Thoracic aorta (tissue), 2 donors: ENCODE measurements at regions not wholly inside any gene's neighbourhood (a gene's known extent, or its start where the extent isn't known, plus 50 kb on each side); places are given as distances from the start of the nearest gene placed in this dataset.

Experiments
- ATAC-seq: fragments of 150-250 bp; one replicate; pipeline ENCODE4 v1.8.0; 2017; ENCODE audit warnings: low read depth; ENCODE audit not compliant: insufficient number of reproducible peaks, low FRiP score
- DNase-seq: peaks from one replicate; pipeline ENCODE4 v3.0.0-alpha.2; 2020; ENCODE audit warnings: low spot score
- H3K27ac ChIP-seq, 2 donors: fragments of 200-600 bp; sonication (generic); 1 replicate in 1 of 2; 2 replicates in 1 of 2; pipeline ENCODE4 v1.5.1; 2016; ENCODE audit warnings: mild to moderate bottlenecking in 2 of 2, moderate library complexity in 2 of 2
- H3K27me3 ChIP-seq: fragments of 200-600 bp; sonication (generic); replicated peaks from 2 replicates; pipeline ENCODE4 v1.6.0; 2016; ENCODE audit warnings: mild to moderate bottlenecking; ENCODE audit not compliant: insufficient read depth
- H3K36me3 ChIP-seq: fragments of 200-600 bp; sonication (generic); one replicate; pipeline ENCODE4 v1.5.1; 2016
- H3K4me1 ChIP-seq, 2 donors: fragments of 200-600 bp; sonication (generic); 1 replicate in 1 of 2; 2 replicates in 1 of 2; pipeline versions ENCODE4 v1.5.1 to v1.6.0; 2016; ENCODE audit warnings: low read depth in 2 of 2, mild to moderate bottlenecking in 1 of 2; ENCODE audit not compliant: control insufficient read depth in 1 of 2
- H3K4me3 ChIP-seq: fragments of 200-600 bp; sonication (generic); 2 replicates; pipeline ENCODE4 v1.5.1; 2016; ENCODE audit warnings: mild to moderate bottlenecking
- H3K9me3 ChIP-seq: fragments of 200-600 bp; sonication (generic); 2 replicates; pipeline ENCODE4 v1.5.1; 2016
- TF ChIP-seq, protein P1 (sequence below): fragments of 200-600 bp; sonication (generic); IDR thresholded peaks from one replicate; pipeline ENCODE4 v1.5.1; 2019; ENCODE audit warnings: antibody characterized with exemption

DNA sequence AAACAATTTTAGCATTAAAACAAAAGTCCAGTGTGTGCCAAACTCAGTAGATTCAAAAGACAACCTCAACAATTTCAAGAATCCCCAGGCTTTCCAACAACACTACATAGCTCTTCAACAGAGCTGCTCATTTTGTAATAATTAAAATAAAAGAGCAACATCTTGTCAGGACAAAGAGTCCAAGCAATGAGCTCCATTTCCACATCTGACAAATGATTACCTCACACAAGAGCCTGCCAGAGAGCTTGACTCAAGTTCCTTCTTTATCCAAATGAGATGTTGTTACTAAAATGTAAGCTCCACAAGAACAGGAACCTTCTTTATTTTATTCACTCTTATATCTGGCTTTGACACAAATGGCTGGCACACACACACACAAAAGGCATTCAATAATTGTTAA, 449.8 kb downstream of the HACE1 start:
- Histone ChIP-seq H3K27ac (no peak overlapping the region), H3K4me3 (no peak overlapping the region), H3K36me3 (no peaks in the 10 kb centered on the region), H3K4me1 (no peaks in the 10 kb centered on the region), H3K9me3 (no peaks in the 10 kb centered on the region), H3K27me3 (no peaks in the 10 kb centered on the region)
- TF ChIP-seq, protein P1, sequence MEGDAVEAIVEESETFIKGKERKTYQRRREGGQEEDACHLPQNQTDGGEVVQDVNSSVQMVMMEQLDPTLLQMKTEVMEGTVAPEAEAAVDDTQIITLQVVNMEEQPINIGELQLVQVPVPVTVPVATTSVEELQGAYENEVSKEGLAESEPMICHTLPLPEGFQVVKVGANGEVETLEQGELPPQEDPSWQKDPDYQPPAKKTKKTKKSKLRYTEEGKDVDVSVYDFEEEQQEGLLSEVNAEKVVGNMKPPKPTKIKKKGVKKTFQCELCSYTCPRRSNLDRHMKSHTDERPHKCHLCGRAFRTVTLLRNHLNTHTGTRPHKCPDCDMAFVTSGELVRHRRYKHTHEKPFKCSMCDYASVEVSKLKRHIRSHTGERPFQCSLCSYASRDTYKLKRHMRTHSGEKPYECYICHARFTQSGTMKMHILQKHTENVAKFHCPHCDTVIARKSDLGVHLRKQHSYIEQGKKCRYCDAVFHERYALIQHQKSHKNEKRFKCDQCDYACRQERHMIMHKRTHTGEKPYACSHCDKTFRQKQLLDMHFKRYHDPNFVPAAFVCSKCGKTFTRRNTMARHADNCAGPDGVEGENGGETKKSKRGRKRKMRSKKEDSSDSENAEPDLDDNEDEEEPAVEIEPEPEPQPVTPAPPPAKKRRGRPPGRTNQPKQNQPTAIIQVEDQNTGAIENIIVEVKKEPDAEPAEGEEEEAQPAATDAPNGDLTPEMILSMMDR = no peak
- DNase-seq (no peak), ATAC-seq (no peak)

DNA sequence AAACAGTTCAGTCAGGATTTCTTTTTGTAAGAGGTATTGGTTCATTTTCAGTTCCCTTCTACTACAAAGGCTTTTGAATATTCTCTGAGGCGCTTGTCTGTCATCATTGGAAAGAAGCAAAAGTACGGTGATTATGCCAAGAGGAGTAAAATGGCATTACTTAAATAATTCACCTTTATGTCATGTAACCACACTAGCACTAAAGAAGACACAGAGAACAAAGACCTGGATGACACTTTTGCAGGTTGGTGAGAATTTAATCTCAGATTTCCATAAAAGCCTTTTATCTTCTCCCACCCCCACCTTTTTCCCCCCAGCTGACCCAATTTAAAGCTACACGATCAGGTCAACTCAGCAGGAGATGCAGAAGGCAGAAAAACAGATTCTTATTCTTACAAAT, 451.8 kb downstream of the HACE1 start:
- no peak overlapping the region for H3K4me3 ChIP-seq
- H3K27me3 ChIP-seq = no peaks in the 10 kb centered on the region
- DNase-seq (no peak), ATAC-seq (no peak)
- H3K4me1 ChIP-seq = no peaks in the 10 kb centered on the region
- no peak overlapping the region for H3K27ac ChIP-seq
- TF ChIP-seq, protein P1 = no peak
- H3K36me3 ChIP-seq = no peaks in the 10 kb centered on the region
- no peaks in the 10 kb centered on the region for H3K9me3 ChIP-seq

DNA sequence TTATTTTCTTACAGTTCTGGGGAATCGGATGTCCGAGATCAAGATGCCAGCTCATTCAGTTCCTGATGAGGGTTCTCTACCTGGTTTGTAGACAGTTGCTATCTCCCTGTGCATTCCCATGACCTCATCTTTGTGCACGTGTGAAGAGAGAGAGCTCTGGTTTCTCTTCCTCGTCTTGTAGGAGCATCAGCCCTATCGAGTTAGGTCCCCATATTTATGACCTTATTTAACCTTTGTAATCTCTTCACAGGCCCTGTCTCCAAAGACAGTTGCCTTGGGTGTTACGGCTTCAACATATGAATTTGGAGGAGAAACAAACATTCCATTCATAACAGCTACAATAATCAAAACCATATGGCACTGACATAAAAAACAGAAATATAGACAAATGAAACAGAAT, 455.3 kb downstream of the HACE1 start:
- Histone ChIP-seq H3K27ac (no peak overlapping the region), H3K4me3 (no peak overlapping the region), H3K36me3 (no peaks in the 10 kb centered on the region), H3K9me3 (no peaks in the 10 kb centered on the region), H3K4me1 (no peaks in the 10 kb centered on the region), H3K27me3 (no peaks in the 10 kb centered on the region)
- DNase-seq = no peak
- TF ChIP-seq, protein P1 = no peak
- no peak for ATAC-seq

DNA sequence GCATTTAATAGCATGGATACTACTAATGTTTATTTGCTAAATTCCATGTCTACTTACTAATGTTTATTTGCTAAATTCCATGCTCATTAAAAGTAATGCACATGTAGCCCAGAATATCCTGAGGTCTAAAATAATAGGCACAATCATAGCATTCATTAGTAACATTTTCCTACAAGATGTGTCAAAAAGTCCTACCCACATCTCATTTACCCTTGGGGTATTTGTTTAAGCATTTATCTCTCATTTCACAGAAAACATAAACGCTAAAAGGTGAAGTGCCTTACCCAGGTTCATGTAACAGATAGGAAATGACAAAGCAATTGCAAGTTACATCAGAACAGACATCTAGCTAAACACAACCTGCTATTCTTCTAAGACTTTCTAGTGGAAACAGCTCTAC, 457.1 kb downstream of the HACE1 start:
- TF ChIP-seq, protein P1 = no peak
- Histone ChIP-seq H3K36me3 (no peaks in the 10 kb centered on the region), H3K4me3 (no peak overlapping the region), H3K27ac (no peak overlapping the region), H3K27me3 (no peaks in the 10 kb centered on the region), H3K9me3 (no peaks in the 10 kb centered on the region), H3K4me1 (no peaks in the 10 kb centered on the region)
- ATAC-seq (no peak), DNase-seq (no peak)

DNA sequence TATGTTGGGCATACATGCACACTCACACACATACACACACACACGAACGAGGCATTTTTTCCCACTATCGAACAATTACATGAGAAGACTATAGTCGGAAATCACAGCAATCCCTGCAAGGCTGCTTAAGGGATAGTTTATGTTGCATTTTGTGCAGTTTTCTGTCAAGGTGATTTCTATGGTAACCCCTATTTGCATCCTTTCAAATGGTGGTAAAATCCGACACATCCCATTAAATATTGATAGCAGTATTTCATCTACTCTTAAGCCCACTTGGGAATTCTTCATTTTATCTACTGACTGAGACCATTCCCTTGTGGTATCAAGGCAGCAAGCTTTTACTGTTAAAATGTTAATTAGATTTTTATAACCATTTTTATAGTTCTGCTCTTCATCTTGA, 457.8 kb downstream of the HACE1 start:
- TF ChIP-seq, protein P1 = no peak
- Histone ChIP-seq H3K9me3 (no peaks in the 10 kb centered on the region), H3K4me3 (no peak overlapping the region), H3K27ac (no peak overlapping the region), H3K4me1 (no peaks in the 10 kb centered on the region), H3K36me3 (no peaks in the 10 kb centered on the region), H3K27me3 (no peaks in the 10 kb centered on the region)
- no peak for ATAC-seq
- DNase-seq = no peak
